NCI-H146 treated with DMSO at 0.1 percent for 48 hours (cell line): ENCODE measurements at regions not wholly inside any gene's neighbourhood (a gene's known extent, or its start where the extent isn't known, plus 50 kb on each side); places are given as distances from the start of the nearest gene placed in this dataset.

ENCODE experiments used
- DNase-seq: peaks from one replicate; lab custom pipeline; 2025; ENCODE audit not compliant: unreplicated experiment; lab: John Stamatoyannopoulos, UW

DNA sequence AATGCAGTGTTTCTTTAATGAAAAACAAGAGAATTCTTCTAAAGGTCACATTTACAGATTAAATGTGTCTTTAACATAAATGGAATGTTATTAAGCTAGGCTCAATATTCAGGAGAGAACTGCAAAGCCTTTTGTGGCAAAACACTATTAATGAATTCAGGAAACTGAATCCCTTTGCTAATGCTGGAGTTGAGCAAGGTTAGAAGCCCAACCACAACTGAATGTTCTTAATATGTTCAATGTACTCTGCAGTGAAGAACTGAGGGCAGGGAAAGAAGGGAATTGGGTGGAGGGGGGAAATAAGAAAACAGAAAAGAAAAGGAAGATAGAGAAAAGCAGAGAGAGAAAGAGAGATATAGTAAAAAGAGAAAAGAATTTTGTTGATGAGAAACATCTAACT lies 276.7 kb upstream of the TMEM161B start:
- no peak for DNase-seq

DNA sequence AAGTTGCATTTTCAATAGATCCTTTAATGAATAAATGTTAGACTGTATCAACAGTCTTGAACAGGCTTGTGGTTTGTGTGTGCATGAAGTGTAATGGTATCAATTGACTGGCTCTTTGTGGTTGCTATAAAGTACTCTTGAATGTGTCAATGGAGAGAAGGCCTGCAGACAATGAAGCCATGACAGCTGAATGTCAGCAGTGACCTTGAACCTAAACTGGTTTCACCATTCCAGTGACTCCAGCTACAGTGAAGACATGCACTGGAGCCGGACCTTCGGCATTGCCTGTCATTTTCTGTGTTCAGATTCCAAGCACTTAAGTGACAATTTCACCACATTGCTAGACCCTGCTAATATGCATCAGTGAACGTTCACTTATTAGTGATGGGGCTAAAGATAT lies 276.0 kb upstream of the TMEM161B start:
- no peak for DNase-seq

GRCh38 chr5:88544136-88544645 lies 275.5 kb upstream of the TMEM161B start:
- DNase-seq: no peak

- no peak for DNase-seq
These were observed 274.1 kb upstream of the TMEM161B start for GRCh38 chr5:88542786-88543185.

GRCh38 chr5:88540471-88541115 lies 271.9 kb upstream of the TMEM161B start:
- DNase-seq: no peak

GRCh38 chr5:88539693-88540365 lies 271.2 kb upstream of the TMEM161B start:
- DNase-seq: no peak

GRCh38 chr5:88539026-88539425 lies 270.4 kb upstream of the TMEM161B start:
- DNase-seq: no peak

GRCh38 chr5:88536146-88536545 lies 267.5 kb upstream of the TMEM161B start:
- DNase-seq: no peak

DNA sequence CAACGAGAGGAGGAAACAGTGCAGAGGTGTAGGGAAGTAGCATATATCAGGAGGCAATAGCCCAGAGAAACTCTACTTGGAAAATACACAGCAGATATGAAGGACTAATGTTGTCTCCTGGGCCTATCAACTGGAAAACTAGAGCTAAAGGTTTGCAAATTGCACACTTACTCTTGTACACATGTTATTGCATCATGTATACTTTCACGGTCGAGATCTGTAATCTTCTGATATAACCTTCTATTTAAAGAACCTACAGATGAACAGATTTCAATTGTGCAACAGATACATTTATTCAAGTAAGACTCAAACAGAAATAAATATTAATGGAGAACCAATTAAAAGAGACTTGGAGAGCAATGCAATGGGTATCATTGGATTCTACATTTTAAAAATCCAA lies 256.3 kb upstream of the TMEM161B start:
- no peak for DNase-seq

DNA sequence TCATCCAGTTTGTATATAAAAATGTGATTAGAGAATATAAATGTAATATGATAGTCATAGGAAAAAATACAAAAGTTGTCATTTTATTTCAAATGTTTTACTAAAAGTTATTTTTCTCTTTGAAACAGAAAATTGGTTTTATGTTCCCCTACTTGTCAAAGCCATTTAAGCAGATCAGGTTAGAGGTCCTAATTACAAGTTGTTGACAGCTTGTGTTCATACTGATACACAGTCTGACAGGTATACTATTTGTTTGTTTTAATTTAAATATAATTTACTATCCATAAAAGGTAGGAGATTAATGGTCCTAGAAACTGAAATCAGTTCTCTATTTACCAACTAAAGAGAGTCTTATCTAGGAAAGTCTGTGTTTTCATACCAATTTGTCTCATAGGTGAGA lies 250.4 kb upstream of the TMEM161B start:
- no peak for DNase-seq

- DNase-seq: no peak
These were observed 249.7 kb upstream of the TMEM161B start for GRCh38 chr5:88518131-88519016.

DNA sequence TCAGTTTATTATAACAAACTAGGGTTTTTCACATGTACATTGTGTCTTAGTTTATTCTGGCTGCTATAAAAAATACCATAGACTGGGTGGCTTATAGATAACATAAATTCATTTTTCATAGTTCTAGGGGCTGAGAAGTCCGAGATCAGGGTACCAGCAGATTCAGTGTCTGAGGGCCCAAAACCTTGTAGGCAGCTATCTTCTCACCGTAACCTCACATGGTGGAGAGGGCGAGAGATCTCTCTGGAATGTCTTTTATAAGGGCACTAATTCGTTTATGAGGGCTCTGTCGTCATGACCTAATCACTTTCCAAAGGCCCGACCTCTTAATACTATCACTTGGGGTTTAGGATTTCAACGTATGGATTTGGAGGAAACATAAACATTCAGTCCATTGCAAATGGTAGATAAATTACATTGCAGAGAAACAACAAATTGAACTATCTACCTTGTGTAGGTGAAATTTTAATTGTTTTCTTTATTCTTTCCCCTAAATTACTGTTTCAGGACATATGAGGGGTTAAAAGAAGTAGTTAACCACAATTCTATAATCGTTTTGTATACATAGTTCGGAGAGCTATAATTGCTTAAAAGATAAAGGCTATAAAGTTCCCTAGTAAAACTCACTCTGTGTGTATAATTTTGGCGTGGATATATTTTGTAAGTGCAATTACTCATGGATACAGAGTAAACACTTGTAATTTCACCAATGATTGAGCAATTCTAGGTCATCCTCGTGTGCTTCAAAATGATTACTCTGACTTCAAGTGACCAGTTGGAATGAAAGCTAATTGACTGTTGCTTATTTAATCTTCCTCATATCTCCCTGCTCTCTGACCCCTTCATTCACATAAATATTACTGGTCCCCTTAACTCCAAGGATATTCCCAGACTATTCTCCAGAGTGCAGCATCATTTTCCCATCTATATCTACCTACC lies 247.5 kb upstream of the TMEM161B start:
- no peak for DNase-seq

- DNase-seq: no peak
These were observed 246.4 kb upstream of the TMEM161B start for GRCh38 chr5:88515068-88515467.

DNA sequence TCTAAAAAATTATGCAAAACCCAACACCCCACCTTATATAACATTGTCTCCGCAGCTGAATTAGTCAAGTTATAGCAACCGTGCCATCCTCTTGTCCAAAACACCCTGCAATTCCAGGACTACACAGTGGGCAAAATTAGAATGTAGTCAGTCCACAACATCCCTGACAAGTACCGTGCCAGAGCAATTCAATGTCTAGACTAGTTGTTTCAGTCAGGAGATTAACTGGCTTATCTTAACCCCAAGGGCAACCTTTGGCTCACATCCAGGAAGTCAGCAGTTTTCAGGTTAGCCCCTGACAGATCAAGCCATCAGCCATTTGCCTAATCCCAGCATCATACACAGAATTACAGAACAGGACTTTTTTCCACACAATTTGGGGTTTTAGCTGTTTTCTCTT lies 240.8 kb upstream of the TMEM161B start:
- no peak for DNase-seq

DNA sequence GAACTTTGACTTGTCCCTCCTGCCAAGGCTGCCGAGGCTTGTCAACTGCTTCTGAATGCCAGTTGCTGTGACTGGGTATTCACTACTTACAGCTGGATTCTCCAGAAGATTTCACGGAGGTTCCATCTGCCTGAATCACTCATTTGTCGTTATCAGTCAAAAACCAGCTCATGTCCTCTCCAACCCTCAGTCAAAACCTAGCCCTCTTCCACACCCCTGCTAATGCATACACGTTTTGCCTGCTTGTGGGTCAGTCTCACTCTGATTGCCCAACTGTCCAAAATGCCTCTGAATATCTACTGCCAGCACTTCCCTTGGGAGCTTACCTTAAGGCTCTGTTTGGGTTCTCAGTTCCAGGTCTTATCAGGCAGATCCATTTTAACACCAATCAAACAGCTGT lies 238.6 kb upstream of the TMEM161B start:
- DNase-seq: no peak

DNA sequence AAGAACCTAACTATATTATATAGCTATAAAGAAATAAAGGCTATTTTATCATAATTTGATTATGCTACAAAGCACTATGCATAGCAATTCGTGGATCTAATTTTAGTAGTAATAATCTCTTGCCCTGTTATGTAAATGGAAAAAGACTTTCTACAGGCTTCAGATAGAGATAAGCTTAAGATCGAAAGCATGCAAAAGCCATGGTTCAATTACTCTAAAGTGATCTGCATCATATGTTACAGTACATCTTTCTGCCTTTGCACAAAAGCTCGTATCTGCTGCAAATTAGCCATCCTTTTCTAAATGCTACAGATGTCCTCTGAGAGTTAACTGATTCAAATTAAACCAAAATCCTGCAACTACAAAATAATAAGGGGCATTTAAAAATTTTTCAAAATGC lies 234.8 kb upstream of the TMEM161B start:
- DNase-seq: no peak

GRCh38 chr5:88503041-88503345 lies 234.3 kb upstream of the TMEM161B start:
- no peak for DNase-seq

- DNase-seq: no peak
These were observed 233.8 kb upstream of the TMEM161B start for GRCh38 chr5:88502179-88503040.

GRCh38 chr5:88495810-88496209 lies 227.2 kb upstream of the TMEM161B start:
- no peak for DNase-seq

- no peak for DNase-seq
These were observed 222.2 kb upstream of the TMEM161B start for GRCh38 chr5:88490874-88491273.
